H9 (cell line): ENCODE measurements at regions not wholly inside any gene's neighbourhood (a gene's known extent, or its start where the extent isn't known, plus 50 kb on each side); places are given as distances from the start of the nearest gene placed in this dataset.

ENCODE experiments used
- DNase-seq: peaks from one replicate; pipeline ENCODE4 v3.0.0-alpha.2; 2017
- H2AFZ ChIP-seq: one replicate; pipeline ENCODE4 v1.6.1; 2013; ENCODE audit warnings: mild to moderate bottlenecking, low read length, control low read depth, moderate library complexity
- H2AK5ac ChIP-seq: 2 replicates; pipeline ENCODE4 v1.6.1; 2013; ENCODE audit warnings: low read length, control low read depth, mixed read lengths; ENCODE audit not compliant: insufficient read length
- H2BK120ac ChIP-seq: one replicate; pipeline ENCODE4 v1.6.1; 2013; ENCODE audit warnings: low read depth, mild to moderate bottlenecking, low read length, control low read depth, inconsistent platforms; ENCODE audit not compliant: poor library complexity, severe bottlenecking
- H2BK12ac ChIP-seq: 2 replicates; pipeline ENCODE4 v1.6.1; 2013; ENCODE audit warnings: low read length, control low read depth, mixed read lengths, low read depth; ENCODE audit not compliant: insufficient read length
- H2BK15ac ChIP-seq: 2 replicates; pipeline ENCODE4 v1.6.1; 2013; ENCODE audit warnings: low read depth, low read length, control low read depth
- H2BK20ac ChIP-seq: one replicate; pipeline ENCODE4 v1.6.1; 2013; ENCODE audit warnings: low read depth, mild to moderate bottlenecking, low read length, control low read depth, inconsistent platforms; ENCODE audit not compliant: poor library complexity, severe bottlenecking
- H2BK5ac ChIP-seq: 2 replicates; pipeline ENCODE4 v1.6.1; 2013; ENCODE audit warnings: low read length, control low read depth, mixed read lengths; ENCODE audit not compliant: insufficient read length
- H3K14ac ChIP-seq: 2 replicates; pipeline ENCODE4 v1.6.1; 2013; ENCODE audit warnings: low read length, control low read depth; ENCODE audit not compliant: insufficient read depth
- H3K18ac ChIP-seq: 2 replicates; pipeline ENCODE4 v1.6.1; 2013; ENCODE audit warnings: low read depth, mild to moderate bottlenecking, mixed read lengths, low read length, control low read depth; ENCODE audit not compliant: insufficient read length
- H3K23ac ChIP-seq: 2 replicates; pipeline ENCODE4 v1.6.1; 2013; ENCODE audit warnings: low read length, control low read depth, mixed read lengths, low read depth; ENCODE audit not compliant: insufficient read length
- H3K23me2 ChIP-seq: 2 replicates; pipeline ENCODE4 v1.6.1; 2013; ENCODE audit warnings: low read depth, mild to moderate bottlenecking, mixed read lengths, low read length, control low read depth; ENCODE audit not compliant: insufficient read length, poor library complexity, severe bottlenecking
- H3K27ac ChIP-seq: 2 replicates; pipeline ENCODE4 v1.5.1; 2013; ENCODE audit warnings: low read length, control low read depth, mixed read lengths, low read depth; ENCODE audit not compliant: insufficient read length
- H3K27me3 ChIP-seq: 2 replicates; pipeline ENCODE4 v1.6.1; 2013; ENCODE audit warnings: low read length, control low read depth, inconsistent platforms; ENCODE audit not compliant: insufficient read depth
- H3K4ac ChIP-seq: 2 replicates; pipeline ENCODE4 v1.6.1; 2013; ENCODE audit warnings: low read depth, mild to moderate bottlenecking, control low read depth, inconsistent platforms, low read length, moderate library complexity
- H3K4me1 ChIP-seq: 2 replicates; pipeline ENCODE4 v1.6.1; 2013; ENCODE audit warnings: low read length, control low read depth, inconsistent platforms; ENCODE audit not compliant: insufficient read depth
- H3K4me2 ChIP-seq: 2 replicates; pipeline ENCODE4 v1.6.1; 2013; ENCODE audit warnings: low read length, control low read depth, mixed read lengths; ENCODE audit not compliant: insufficient read length, insufficient read depth
- H3K56ac ChIP-seq: 2 replicates; pipeline ENCODE4 v1.6.1; 2013; ENCODE audit warnings: low read depth, mild to moderate bottlenecking, mixed read lengths, low read length, control low read depth; ENCODE audit not compliant: insufficient read length
- H3K79me1 ChIP-seq: 2 replicates; pipeline ENCODE4 v1.6.1; 2013; ENCODE audit warnings: low read depth, mild to moderate bottlenecking, moderate library complexity, low read length, control low read depth, inconsistent platforms; ENCODE audit not compliant: insufficient read depth, poor library complexity, severe bottlenecking
- H3K79me2 ChIP-seq: 2 replicates; pipeline ENCODE4 v1.6.1; 2013; ENCODE audit warnings: low read length, control low read depth, inconsistent platforms; ENCODE audit not compliant: insufficient read depth
- H3K9ac ChIP-seq: 2 replicates; pipeline ENCODE4 v1.6.1; 2013; ENCODE audit warnings: low read length, control low read depth, mixed read lengths; ENCODE audit not compliant: insufficient read length; ENCODE audit errors: extremely low read depth
- H3K9me3 ChIP-seq: one replicate; pipeline ENCODE4 v1.6.1; 2013; ENCODE audit warnings: low read depth, low read length, inconsistent platforms; ENCODE audit not compliant: control insufficient read depth
- H3T11ph ChIP-seq: one replicate; pipeline ENCODE4 v1.6.1; 2013; ENCODE audit warnings: mild to moderate bottlenecking, low read length, control low read depth, inconsistent platforms
- H4K20me1 ChIP-seq: one replicate; pipeline ENCODE4 v1.6.1; 2013; ENCODE audit not compliant: control insufficient read depth, insufficient read length, insufficient read depth
- H4K5ac ChIP-seq: 2 replicates; pipeline ENCODE4 v1.6.1; 2013; ENCODE audit warnings: low read depth, mild to moderate bottlenecking, mixed read lengths, low read length, control low read depth; ENCODE audit not compliant: insufficient read length
- H4K8ac ChIP-seq: replicated peaks from 2 replicates; pipeline ENCODE4 v1.6.1; 2013; ENCODE audit warnings: low read length, control low read depth, mixed read lengths, low read depth; ENCODE audit not compliant: insufficient read length
- H4K91ac ChIP-seq: 2 replicates; pipeline ENCODE4 v1.6.1; 2013; ENCODE audit warnings: low read depth, mild to moderate bottlenecking, moderate library complexity, mixed read lengths, low read length, control low read depth; ENCODE audit not compliant: insufficient read length
- H3K27ac Mint-ChIP-seq, 3 experiments: 2 replicates in 2 of 3; 3 replicates in 1 of 3; pipeline ENCODE4 v1.8.0; 2020 to 2021; ENCODE audit warnings: mixed read lengths in 3 of 3, mild to moderate bottlenecking in 1 of 3, moderate library complexity in 1 of 3
- H3K27me3 Mint-ChIP-seq: 2 replicates; pipeline ENCODE4 v1.8.0; 2021; ENCODE audit warnings: low read depth, mild to moderate bottlenecking, moderate library complexity, mixed read lengths
- H3K36me3 Mint-ChIP-seq, 3 experiments: 2 replicates in 2 of 3; 3 replicates in 1 of 3; pipeline ENCODE4 v1.8.0; 2020 to 2021; ENCODE audit warnings: low read depth in 3 of 3, mixed read lengths in 3 of 3; ENCODE audit not compliant: insufficient read depth in 1 of 3
- H3K4me1 Mint-ChIP-seq, 2 experiments: 2 replicates each; pipeline ENCODE4 v1.8.0; 2020; ENCODE audit warnings: mixed read lengths in 2 of 2
- H3K4me3 Mint-ChIP-seq, 2 experiments: 2 replicates in 1 of 2; 3 replicates in 1 of 2; pipeline ENCODE4 v1.8.0; 2020 to 2021; ENCODE audit warnings: mild to moderate bottlenecking in 2 of 2, mixed read lengths in 2 of 2, moderate library complexity in 1 of 2
- H3K9me3 Mint-ChIP-seq, 2 experiments: 2 replicates in 1 of 2; 3 replicates in 1 of 2; pipeline ENCODE4 v1.8.0; 2020; ENCODE audit warnings: mild to moderate bottlenecking in 2 of 2, mixed read lengths in 2 of 2, moderate library complexity in 1 of 2
- WGBS: extraction: QIAGEN DNeasy Blood & Tissue Kit; methylation state at CpG from one replicate; pipeline ENCODE4 v1.1.7; 2013; ENCODE audit warnings: missing lambda C conversion rate, low lambda C conversion rate, mixed read lengths; ENCODE audit not compliant: insufficient read length; ENCODE audit errors: extremely low coverage; 5-methylcytosine and 5-hydroxymethylcytosine counted together
- TF ChIP-seq, protein P1 (sequence below): fragments of 200-600 bp; sonication (generic); conservative IDR thresholded peaks from 3 replicates; pipeline ENCODE4 v1.8.0; 2021; ENCODE audit warnings: antibody characterized with exemption, mild to moderate bottlenecking

GRCh38 chr1:189027512-189027911 is 1450.2 kb downstream of the BRINP3 start:
- Histone ChIP-seq H2BK12ac (no peak overlapping the region), H3K18ac (no peak overlapping the region), H2BK15ac (no peak overlapping the region), H4K5ac (no peak overlapping the region), H4K8ac (no peak overlapping the region), H3K79me1 (no peaks in the 10 kb centered on the region), H3K23me2 (no peaks in the 10 kb centered on the region), H3K9me3 (no peaks in the 10 kb centered on the region), H2AK5ac (no peak overlapping the region), H4K91ac (no peak overlapping the region), H2BK5ac (no peak overlapping the region), H3K23ac (no peak overlapping the region), H3K79me2 (no peaks in the 10 kb centered on the region), H3K56ac (no peak overlapping the region), H3K9ac (no peak overlapping the region), H3K4me2 (no peak overlapping the region), H2BK120ac (no peak overlapping the region), H3K4ac (no peak overlapping the region), H4K20me1 (no peaks in the 10 kb centered on the region), H3T11ph (no peak overlapping the region), H2BK20ac (no peak overlapping the region), H3K27me3 (no peaks in the 10 kb centered on the region), H3K4me1 (no peaks in the 10 kb centered on the region), H3K14ac (no peak overlapping the region), H3K27ac (no peak overlapping the region), H2AFZ (no peak overlapping the region)
- Mint-ChIP-seq H3K27me3 (no peaks in the 10 kb centered on the region), H3K27ac (no peak overlapping the region), H3K9me3 (peaks cover 3 to 6% of the 10 kb centered on the region in 2 experiments; a peak in 3 of 5 replicates), H3K4me1 (no peaks in the 10 kb centered on the region), H3K36me3 (peaks cover 0 to 4% (median 0%) of the 10 kb centered on the region in 3 experiments; a peak in 2 of 7 replicates), H3K4me3 (no peak overlapping the region)
- DNase-seq: no peak
- WGBS: no CpG with 5 or more reads among the region's 5 CpGs
- TF ChIP-seq, protein P1, sequence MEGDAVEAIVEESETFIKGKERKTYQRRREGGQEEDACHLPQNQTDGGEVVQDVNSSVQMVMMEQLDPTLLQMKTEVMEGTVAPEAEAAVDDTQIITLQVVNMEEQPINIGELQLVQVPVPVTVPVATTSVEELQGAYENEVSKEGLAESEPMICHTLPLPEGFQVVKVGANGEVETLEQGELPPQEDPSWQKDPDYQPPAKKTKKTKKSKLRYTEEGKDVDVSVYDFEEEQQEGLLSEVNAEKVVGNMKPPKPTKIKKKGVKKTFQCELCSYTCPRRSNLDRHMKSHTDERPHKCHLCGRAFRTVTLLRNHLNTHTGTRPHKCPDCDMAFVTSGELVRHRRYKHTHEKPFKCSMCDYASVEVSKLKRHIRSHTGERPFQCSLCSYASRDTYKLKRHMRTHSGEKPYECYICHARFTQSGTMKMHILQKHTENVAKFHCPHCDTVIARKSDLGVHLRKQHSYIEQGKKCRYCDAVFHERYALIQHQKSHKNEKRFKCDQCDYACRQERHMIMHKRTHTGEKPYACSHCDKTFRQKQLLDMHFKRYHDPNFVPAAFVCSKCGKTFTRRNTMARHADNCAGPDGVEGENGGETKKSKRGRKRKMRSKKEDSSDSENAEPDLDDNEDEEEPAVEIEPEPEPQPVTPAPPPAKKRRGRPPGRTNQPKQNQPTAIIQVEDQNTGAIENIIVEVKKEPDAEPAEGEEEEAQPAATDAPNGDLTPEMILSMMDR: no peak
